GM12874 (cell line): ENCODE measurements at regions not wholly inside any gene's neighbourhood (a gene's known extent, or its start where the extent isn't known, plus 50 kb on each side); places are given as distances from the start of the nearest gene placed in this dataset.

ENCODE experiments used
- TF ChIP-seq, protein P1 (sequence below): IDR thresholded peaks from 2 replicates; pipeline ENCODE4 v1.5.1; 2011; ENCODE audit warnings: low read depth, mild to moderate bottlenecking, control low read depth, low read length, moderate library complexity; ENCODE audit not compliant: insufficient read depth

DNA sequence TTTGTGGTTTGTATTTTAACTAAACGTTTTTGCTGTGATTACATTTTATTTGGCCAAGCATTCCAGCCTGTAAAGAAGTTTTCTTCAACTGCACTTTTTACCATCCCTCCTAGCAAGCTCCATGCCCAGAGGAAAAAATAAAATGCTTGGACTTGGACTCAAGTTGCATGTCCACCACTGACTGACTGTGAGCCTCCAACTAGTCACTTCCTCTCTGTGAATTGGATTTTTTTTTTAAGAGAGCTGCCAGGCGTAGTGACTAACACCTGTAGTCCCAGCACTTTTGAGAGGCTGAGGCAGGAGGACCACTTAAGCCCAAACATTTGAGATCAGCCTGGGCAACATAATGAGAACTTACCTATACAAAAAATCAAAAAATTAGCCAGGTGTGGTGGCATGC lies 1185.2 kb upstream of the PIK3C3 start:
- TF ChIP-seq, protein P1, sequence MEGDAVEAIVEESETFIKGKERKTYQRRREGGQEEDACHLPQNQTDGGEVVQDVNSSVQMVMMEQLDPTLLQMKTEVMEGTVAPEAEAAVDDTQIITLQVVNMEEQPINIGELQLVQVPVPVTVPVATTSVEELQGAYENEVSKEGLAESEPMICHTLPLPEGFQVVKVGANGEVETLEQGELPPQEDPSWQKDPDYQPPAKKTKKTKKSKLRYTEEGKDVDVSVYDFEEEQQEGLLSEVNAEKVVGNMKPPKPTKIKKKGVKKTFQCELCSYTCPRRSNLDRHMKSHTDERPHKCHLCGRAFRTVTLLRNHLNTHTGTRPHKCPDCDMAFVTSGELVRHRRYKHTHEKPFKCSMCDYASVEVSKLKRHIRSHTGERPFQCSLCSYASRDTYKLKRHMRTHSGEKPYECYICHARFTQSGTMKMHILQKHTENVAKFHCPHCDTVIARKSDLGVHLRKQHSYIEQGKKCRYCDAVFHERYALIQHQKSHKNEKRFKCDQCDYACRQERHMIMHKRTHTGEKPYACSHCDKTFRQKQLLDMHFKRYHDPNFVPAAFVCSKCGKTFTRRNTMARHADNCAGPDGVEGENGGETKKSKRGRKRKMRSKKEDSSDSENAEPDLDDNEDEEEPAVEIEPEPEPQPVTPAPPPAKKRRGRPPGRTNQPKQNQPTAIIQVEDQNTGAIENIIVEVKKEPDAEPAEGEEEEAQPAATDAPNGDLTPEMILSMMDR: no peak

- TF ChIP-seq, protein P1: no peak
Observed at GRCh38 chr18:40760251-40760650, 1194.8 kb upstream of the PIK3C3 start.

DNA sequence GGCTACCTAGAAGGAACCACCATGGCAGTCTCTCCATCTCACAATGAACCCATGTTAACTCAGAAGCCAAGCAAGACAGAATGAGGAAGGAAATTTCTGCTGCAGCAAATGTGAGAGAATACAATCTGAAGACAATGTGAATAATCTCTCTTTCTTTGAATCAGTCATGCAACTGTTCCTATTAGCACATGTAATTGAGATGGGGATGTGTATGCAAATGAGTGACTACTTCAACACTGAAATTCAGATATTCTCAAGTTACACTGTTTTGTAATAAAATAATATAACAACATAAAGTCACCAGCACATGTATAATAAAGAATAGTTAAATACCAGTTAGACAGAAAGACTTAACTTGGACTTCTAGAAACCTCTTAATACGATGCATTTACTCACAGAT lies 1200.6 kb upstream of the PIK3C3 start:
- TF ChIP-seq, protein P1: no peak

- TF ChIP-seq, protein P1: no peak
Observed at GRCh38 chr18:40752316-40752715, 1202.7 kb upstream of the PIK3C3 start.

- TF ChIP-seq, protein P1: no peak
Observed at GRCh38 chr18:40751186-40751585, 1203.8 kb upstream of the PIK3C3 start.

DNA sequence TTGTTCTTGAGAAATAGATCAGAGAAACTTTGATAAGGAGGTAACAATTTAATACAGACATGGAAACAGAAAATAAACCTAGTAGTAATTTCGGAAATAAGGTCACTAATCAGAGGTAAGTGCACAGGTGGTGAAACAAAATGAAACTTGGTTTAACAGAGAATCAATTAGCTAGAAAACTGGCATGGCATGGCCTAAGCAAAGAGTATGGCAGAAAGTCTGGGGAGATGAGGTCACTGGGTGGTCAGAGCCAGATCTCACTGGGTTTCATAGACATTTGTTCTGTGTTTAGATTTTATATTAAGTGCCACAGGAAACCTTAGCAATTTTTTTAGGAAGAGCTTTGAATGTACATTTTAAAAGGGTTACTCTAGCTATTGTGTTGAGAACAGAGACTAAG lies 1216.0 kb upstream of the PIK3C3 start:
- TF ChIP-seq, protein P1: no peak

DNA sequence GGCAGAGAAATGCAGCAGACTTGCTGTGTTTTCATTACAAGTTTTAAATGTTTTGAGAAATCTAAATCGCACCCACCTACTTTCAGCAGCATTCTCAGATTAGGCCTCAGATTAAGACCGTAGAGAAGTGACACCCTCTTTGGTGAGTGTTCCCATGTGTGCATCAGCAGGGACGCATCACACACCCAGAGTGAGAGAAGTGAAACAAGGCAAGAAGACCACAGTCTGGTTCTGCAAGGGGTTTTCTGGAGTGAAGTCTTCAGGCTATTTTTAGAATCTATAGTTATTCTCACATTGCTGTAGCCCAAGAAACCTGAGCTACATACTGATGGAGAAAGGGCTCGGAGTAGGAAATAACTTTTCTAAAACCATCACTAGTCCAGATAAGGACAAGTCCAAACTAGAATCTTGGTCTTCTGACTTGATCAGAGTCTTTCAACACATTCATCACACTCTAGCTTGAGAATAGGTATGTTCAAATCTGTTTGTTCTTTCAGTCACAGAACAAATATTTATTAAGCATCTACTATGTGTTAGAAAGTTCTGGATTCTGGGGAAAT lies 1216.6 kb upstream of the PIK3C3 start:
- TF ChIP-seq, protein P1: no peak
